H9 (cell line): ENCODE measurements at regions not wholly inside any gene's neighbourhood (a gene's known extent, or its start where the extent isn't known, plus 50 kb on each side); places are given as distances from the start of the nearest gene placed in this dataset.
A peak's percentile ranks its signal among the peaks of the same experiment; 100 is the strongest.

ENCODE experiments used
- DNase-seq: peaks from one replicate; pipeline ENCODE4 v3.0.0-alpha.2; 2017
- H2AFZ ChIP-seq: one replicate; pipeline ENCODE4 v1.6.1; 2013; ENCODE audit warnings: mild to moderate bottlenecking, low read length, control low read depth, moderate library complexity
- H2AK5ac ChIP-seq: 2 replicates; pipeline ENCODE4 v1.6.1; 2013; ENCODE audit warnings: low read length, control low read depth, mixed read lengths; ENCODE audit not compliant: insufficient read length
- H2BK120ac ChIP-seq: one replicate; pipeline ENCODE4 v1.6.1; 2013; ENCODE audit warnings: low read depth, mild to moderate bottlenecking, low read length, control low read depth, inconsistent platforms; ENCODE audit not compliant: poor library complexity, severe bottlenecking
- H2BK12ac ChIP-seq: 2 replicates; pipeline ENCODE4 v1.6.1; 2013; ENCODE audit warnings: low read length, control low read depth, mixed read lengths, low read depth; ENCODE audit not compliant: insufficient read length
- H2BK15ac ChIP-seq: 2 replicates; pipeline ENCODE4 v1.6.1; 2013; ENCODE audit warnings: low read depth, low read length, control low read depth
- H2BK20ac ChIP-seq: one replicate; pipeline ENCODE4 v1.6.1; 2013; ENCODE audit warnings: low read depth, mild to moderate bottlenecking, low read length, control low read depth, inconsistent platforms; ENCODE audit not compliant: poor library complexity, severe bottlenecking
- H2BK5ac ChIP-seq: 2 replicates; pipeline ENCODE4 v1.6.1; 2013; ENCODE audit warnings: low read length, control low read depth, mixed read lengths; ENCODE audit not compliant: insufficient read length
- H3K14ac ChIP-seq: 2 replicates; pipeline ENCODE4 v1.6.1; 2013; ENCODE audit warnings: low read length, control low read depth; ENCODE audit not compliant: insufficient read depth
- H3K18ac ChIP-seq: 2 replicates; pipeline ENCODE4 v1.6.1; 2013; ENCODE audit warnings: low read depth, mild to moderate bottlenecking, mixed read lengths, low read length, control low read depth; ENCODE audit not compliant: insufficient read length
- H3K23ac ChIP-seq: 2 replicates; pipeline ENCODE4 v1.6.1; 2013; ENCODE audit warnings: low read length, control low read depth, mixed read lengths, low read depth; ENCODE audit not compliant: insufficient read length
- H3K23me2 ChIP-seq: 2 replicates; pipeline ENCODE4 v1.6.1; 2013; ENCODE audit warnings: low read depth, mild to moderate bottlenecking, mixed read lengths, low read length, control low read depth; ENCODE audit not compliant: insufficient read length, poor library complexity, severe bottlenecking
- H3K27ac ChIP-seq: 2 replicates; pipeline ENCODE4 v1.5.1; 2013; ENCODE audit warnings: low read length, control low read depth, mixed read lengths, low read depth; ENCODE audit not compliant: insufficient read length
- H3K27me3 ChIP-seq: 2 replicates; pipeline ENCODE4 v1.6.1; 2013; ENCODE audit warnings: low read length, control low read depth, inconsistent platforms; ENCODE audit not compliant: insufficient read depth
- H3K4ac ChIP-seq: 2 replicates; pipeline ENCODE4 v1.6.1; 2013; ENCODE audit warnings: low read depth, mild to moderate bottlenecking, control low read depth, inconsistent platforms, low read length, moderate library complexity
- H3K4me1 ChIP-seq: 2 replicates; pipeline ENCODE4 v1.6.1; 2013; ENCODE audit warnings: low read length, control low read depth, inconsistent platforms; ENCODE audit not compliant: insufficient read depth
- H3K4me2 ChIP-seq: 2 replicates; pipeline ENCODE4 v1.6.1; 2013; ENCODE audit warnings: low read length, control low read depth, mixed read lengths; ENCODE audit not compliant: insufficient read length, insufficient read depth
- H3K56ac ChIP-seq: 2 replicates; pipeline ENCODE4 v1.6.1; 2013; ENCODE audit warnings: low read depth, mild to moderate bottlenecking, mixed read lengths, low read length, control low read depth; ENCODE audit not compliant: insufficient read length
- H3K79me1 ChIP-seq: 2 replicates; pipeline ENCODE4 v1.6.1; 2013; ENCODE audit warnings: low read depth, mild to moderate bottlenecking, moderate library complexity, low read length, control low read depth, inconsistent platforms; ENCODE audit not compliant: insufficient read depth, poor library complexity, severe bottlenecking
- H3K79me2 ChIP-seq: 2 replicates; pipeline ENCODE4 v1.6.1; 2013; ENCODE audit warnings: low read length, control low read depth, inconsistent platforms; ENCODE audit not compliant: insufficient read depth
- H3K9ac ChIP-seq: 2 replicates; pipeline ENCODE4 v1.6.1; 2013; ENCODE audit warnings: low read length, control low read depth, mixed read lengths; ENCODE audit not compliant: insufficient read length; ENCODE audit errors: extremely low read depth
- H3K9me3 ChIP-seq: one replicate; pipeline ENCODE4 v1.6.1; 2013; ENCODE audit warnings: low read depth, low read length, inconsistent platforms; ENCODE audit not compliant: control insufficient read depth
- H3T11ph ChIP-seq: one replicate; pipeline ENCODE4 v1.6.1; 2013; ENCODE audit warnings: mild to moderate bottlenecking, low read length, control low read depth, inconsistent platforms
- H4K20me1 ChIP-seq: one replicate; pipeline ENCODE4 v1.6.1; 2013; ENCODE audit not compliant: control insufficient read depth, insufficient read length, insufficient read depth
- H4K5ac ChIP-seq: 2 replicates; pipeline ENCODE4 v1.6.1; 2013; ENCODE audit warnings: low read depth, mild to moderate bottlenecking, mixed read lengths, low read length, control low read depth; ENCODE audit not compliant: insufficient read length
- H4K8ac ChIP-seq: replicated peaks from 2 replicates; pipeline ENCODE4 v1.6.1; 2013; ENCODE audit warnings: low read length, control low read depth, mixed read lengths, low read depth; ENCODE audit not compliant: insufficient read length
- H4K91ac ChIP-seq: 2 replicates; pipeline ENCODE4 v1.6.1; 2013; ENCODE audit warnings: low read depth, mild to moderate bottlenecking, moderate library complexity, mixed read lengths, low read length, control low read depth; ENCODE audit not compliant: insufficient read length
- H3K27ac Mint-ChIP-seq, 3 experiments: 2 replicates in 2 of 3; 3 replicates in 1 of 3; pipeline ENCODE4 v1.8.0; 2020 to 2021; ENCODE audit warnings: mixed read lengths in 3 of 3, mild to moderate bottlenecking in 1 of 3, moderate library complexity in 1 of 3
- H3K27me3 Mint-ChIP-seq: 2 replicates; pipeline ENCODE4 v1.8.0; 2021; ENCODE audit warnings: low read depth, mild to moderate bottlenecking, moderate library complexity, mixed read lengths
- H3K36me3 Mint-ChIP-seq, 3 experiments: 2 replicates in 2 of 3; 3 replicates in 1 of 3; pipeline ENCODE4 v1.8.0; 2020 to 2021; ENCODE audit warnings: low read depth in 3 of 3, mixed read lengths in 3 of 3; ENCODE audit not compliant: insufficient read depth in 1 of 3
- H3K4me1 Mint-ChIP-seq, 2 experiments: 2 replicates each; pipeline ENCODE4 v1.8.0; 2020; ENCODE audit warnings: mixed read lengths in 2 of 2
- H3K4me3 Mint-ChIP-seq, 2 experiments: 2 replicates in 1 of 2; 3 replicates in 1 of 2; pipeline ENCODE4 v1.8.0; 2020 to 2021; ENCODE audit warnings: mild to moderate bottlenecking in 2 of 2, mixed read lengths in 2 of 2, moderate library complexity in 1 of 2
- H3K9me3 Mint-ChIP-seq, 2 experiments: 2 replicates in 1 of 2; 3 replicates in 1 of 2; pipeline ENCODE4 v1.8.0; 2020; ENCODE audit warnings: mild to moderate bottlenecking in 2 of 2, mixed read lengths in 2 of 2, moderate library complexity in 1 of 2
- CTCF ChIP-seq: fragments of 200-600 bp; sonication (generic); conservative IDR thresholded peaks from 3 replicates; pipeline ENCODE4 v1.8.0; 2021; ENCODE audit warnings: antibody characterized with exemption, mild to moderate bottlenecking
- WGBS: extraction: QIAGEN DNeasy Blood & Tissue Kit; methylation state at CpG from one replicate; pipeline ENCODE4 v1.1.7; 2013; ENCODE audit warnings: missing lambda C conversion rate, low lambda C conversion rate, mixed read lengths; ENCODE audit not compliant: insufficient read length; ENCODE audit errors: extremely low coverage; 5-methylcytosine and 5-hydroxymethylcytosine counted together

- H3K14ac ChIP-seq: no peak overlapping the region
- no peaks in the 10 kb centered on the region for H3K27me3 ChIP-seq
- no peaks in the 10 kb centered on the region for H4K20me1 ChIP-seq
- no peaks in the 10 kb centered on the region for H3K4me1 ChIP-seq
- no peaks in the 10 kb centered on the region for H3K9me3 Mint-ChIP-seq
- H2BK120ac ChIP-seq: no peak overlapping the region
- no peak overlapping the region for H3K9ac ChIP-seq
- H3K27ac ChIP-seq: no peak overlapping the region
- no peak overlapping the region for H2BK12ac ChIP-seq
- no peaks in the 10 kb centered on the region for H3K79me1 ChIP-seq
- no peak overlapping the region for H3K4me2 ChIP-seq
- H3K23me2 ChIP-seq: no peaks in the 10 kb centered on the region
- no peak overlapping the region for H3K23ac ChIP-seq
- H3K79me2 ChIP-seq: no peaks in the 10 kb centered on the region
- H3K4me1 Mint-ChIP-seq: no peaks in the 10 kb centered on the region; a peak in 1 of 4 replicates
- H3K4ac ChIP-seq: no peak overlapping the region
- no peak overlapping the region for H2BK20ac ChIP-seq
- no peak overlapping the region for H2AK5ac ChIP-seq
- no peaks in the 10 kb centered on the region for H3K9me3 ChIP-seq
- DNase-seq: no peak
- H4K91ac ChIP-seq: no peak overlapping the region
- H3K36me3 Mint-ChIP-seq: no peaks in the 10 kb centered on the region; a peak in 1 of 7 replicates
- no peaks in the 10 kb centered on the region for H3K27me3 Mint-ChIP-seq
- H3K4me3 Mint-ChIP-seq: no peak overlapping the region
- no peak overlapping the region for H2BK5ac ChIP-seq
- no CpG with 5 or more reads among the region's 4 CpGs for WGBS
- no peak overlapping the region for H2BK15ac ChIP-seq
- 0 out of 7 replicates have a peak overlapping the region, but pooled peaks of 1 of the 3 experiments have one; percentile 27 for H3K27ac Mint-ChIP-seq
- H3T11ph ChIP-seq: no peak overlapping the region
- H4K5ac ChIP-seq: no peak overlapping the region
- TF ChIP-seq CTCF: no peak
- H2AFZ ChIP-seq: no peak overlapping the region
- no peak overlapping the region for H3K18ac ChIP-seq
- no peak overlapping the region for H3K56ac ChIP-seq
- no peak overlapping the region for H4K8ac ChIP-seq
These were observed 690.2 kb downstream of the FAT4 start for GRCh38 chr4:126004941-126005340.
